T47D (cell line): ENCODE measurements at regions not wholly inside any gene's neighbourhood (a gene's known extent, or its start where the extent isn't known, plus 50 kb on each side); places are given as distances from the start of the nearest gene placed in this dataset.

Source experiments
- DNase-seq, 2 experiments: peaks; one replicate each; pipeline versions ENCODE4 v3.0.0 to v3.0.0-alpha.2; 2011 to 2012; ENCODE audit warnings: low read depth in 1 of 2, low spot score in 1 of 2
- JUND ChIP-seq: IDR thresholded peaks from 2 replicates; pipeline ENCODE4 v1.6.1; 2012; ENCODE audit warnings: low read depth
- in situ Hi-C: cut with HindIII; loops from 2 replicates; pipeline ENCODE4 v1.10.0; 2016; ENCODE audit warnings: low sequenced_read_pairs, low pct_unique_long_range_greater_than_20kb

DNA sequence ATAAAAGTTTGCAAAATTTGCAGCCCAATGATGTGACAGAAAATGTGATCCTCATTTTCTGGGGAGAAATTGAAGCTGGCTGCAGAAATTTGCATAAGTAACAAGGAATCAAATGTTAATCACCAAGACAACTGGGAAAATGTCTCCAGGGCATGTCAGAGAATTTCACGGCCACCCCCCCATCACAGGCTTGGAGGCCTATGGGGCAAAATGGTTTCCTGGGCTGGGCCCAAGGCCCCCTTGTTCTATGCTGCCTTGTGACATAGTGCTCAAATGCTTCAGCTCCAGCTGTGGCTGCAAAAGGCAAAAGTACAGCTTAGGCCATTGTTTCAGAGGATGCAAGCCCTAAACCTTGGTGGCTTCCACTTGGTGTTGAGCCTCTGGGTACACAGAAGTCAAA, 1202.6 kb downstream of the EPHA7 start:
- TF ChIP-seq JUND = no peak
- no peak for DNase-seq
- in situ Hi-C loops = no loop called here

DNA sequence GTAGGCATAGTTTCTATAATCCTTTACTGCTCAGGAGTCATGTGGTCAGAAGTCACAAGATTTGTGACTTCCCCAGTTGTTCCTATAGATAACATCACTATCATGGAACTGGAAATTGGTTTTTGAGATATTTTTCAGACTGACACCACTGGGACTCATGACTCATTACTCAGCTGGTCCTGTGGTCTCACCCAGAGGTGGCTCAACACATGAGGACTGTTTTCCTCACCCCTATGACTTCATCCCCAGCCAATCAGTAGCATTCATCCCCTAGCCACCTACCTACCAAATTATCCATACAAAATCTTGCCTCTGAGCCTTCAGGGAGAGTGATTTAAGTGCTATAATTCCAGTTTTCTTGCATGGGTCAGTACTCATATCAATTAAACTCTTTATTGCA, 1217.7 kb downstream of the EPHA7 start:
- TF ChIP-seq JUND = no peak
- DNase-seq = no peak
- in situ Hi-C loops = no loop called here

- in situ Hi-C loops = no loop called here
- DNase-seq = no peak
- TF ChIP-seq JUND = no peak
These were observed 1223.0 kb downstream of the EPHA7 start for GRCh38 chr6:92196325-92196724.

- in situ Hi-C loops = no loop called here
- DNase-seq = no peak
- TF ChIP-seq JUND = no peak
These were observed 1223.6 kb downstream of the EPHA7 start for GRCh38 chr6:92195796-92196195.

DNA sequence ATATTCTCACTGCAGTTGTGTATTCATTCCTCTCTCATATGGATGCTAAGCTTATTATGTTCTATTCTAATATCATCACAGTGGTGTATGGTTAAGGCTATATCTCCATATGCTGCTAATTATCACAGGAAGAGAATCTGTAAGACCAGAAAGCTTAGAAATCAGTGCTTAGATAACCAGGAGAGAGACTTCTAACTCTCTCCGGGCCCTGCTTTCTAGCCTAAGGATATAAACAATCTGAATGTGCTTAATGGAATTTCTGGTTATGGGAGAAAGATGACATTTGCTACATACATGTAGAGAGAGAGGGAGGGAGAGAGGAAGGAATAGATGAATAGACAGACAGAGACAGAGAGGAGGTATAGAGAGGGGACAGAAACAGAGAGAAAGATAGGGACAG, 1231.3 kb downstream of the EPHA7 start:
- TF ChIP-seq JUND = no peak
- in situ Hi-C loops = no loop called here
- no peak for DNase-seq

- TF ChIP-seq JUND = no peak
- in situ Hi-C loops = no loop called here
- no peak for DNase-seq
These were observed 1234.4 kb downstream of the EPHA7 start for GRCh38 chr6:92184933-92185332.

GRCh38 chr6:92181347-92181746, 1238.0 kb downstream of the EPHA7 start:
- in situ Hi-C loops = no loop called here
- no peak for TF ChIP-seq JUND
- DNase-seq = no peak

DNA sequence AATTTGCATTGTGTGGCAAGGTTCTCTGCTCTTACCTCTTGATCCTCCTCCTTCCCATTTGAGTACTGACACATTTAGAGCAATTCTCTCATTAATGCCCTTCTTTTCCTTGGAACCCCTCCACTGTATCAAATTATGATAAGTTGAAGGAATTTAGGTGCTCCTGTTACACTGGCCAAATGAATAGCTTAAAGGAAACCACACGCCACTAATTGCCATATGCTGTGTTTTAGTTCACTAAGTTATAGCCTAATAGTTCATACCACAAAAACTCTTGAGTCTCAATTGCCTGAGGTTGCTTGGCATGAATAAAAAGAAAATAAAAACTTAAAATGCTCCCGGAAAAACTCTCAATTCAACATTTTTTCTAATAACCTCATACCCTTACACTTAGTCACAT, 1239.3 kb downstream of the EPHA7 start:
- in situ Hi-C loops = no loop called here
- TF ChIP-seq JUND = no peak

DNA sequence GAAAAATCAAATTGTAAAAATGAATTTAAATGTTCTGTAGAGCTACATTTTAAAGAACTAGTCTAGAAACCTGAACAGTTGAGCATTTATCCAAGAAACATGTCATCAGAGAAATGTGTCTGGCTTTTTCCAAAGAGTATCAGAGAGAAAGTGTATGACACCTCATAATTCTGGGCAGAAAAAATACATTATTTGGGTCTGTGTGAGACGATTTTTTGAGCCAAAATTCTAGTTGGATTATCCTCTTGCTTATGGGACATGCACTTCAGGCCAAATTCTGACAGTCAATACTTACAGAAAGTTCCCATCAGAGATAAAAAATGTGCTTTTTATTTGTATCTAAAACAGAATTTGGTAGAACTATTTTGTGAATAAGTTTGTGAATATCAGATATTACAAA, 1242.7 kb downstream of the EPHA7 start:
- in situ Hi-C loops = no loop called here
- no peak for DNase-seq
- TF ChIP-seq JUND = no peak

More for the DNA sequence above, 1239.3 kb downstream of the EPHA7 start:
- no peak for DNase-seq

GRCh38 chr6:92174398-92175073, 1244.8 kb downstream of the EPHA7 start:
- DNase-seq = no peak
- TF ChIP-seq JUND = no peak
- in situ Hi-C loops = no loop called here

DNA sequence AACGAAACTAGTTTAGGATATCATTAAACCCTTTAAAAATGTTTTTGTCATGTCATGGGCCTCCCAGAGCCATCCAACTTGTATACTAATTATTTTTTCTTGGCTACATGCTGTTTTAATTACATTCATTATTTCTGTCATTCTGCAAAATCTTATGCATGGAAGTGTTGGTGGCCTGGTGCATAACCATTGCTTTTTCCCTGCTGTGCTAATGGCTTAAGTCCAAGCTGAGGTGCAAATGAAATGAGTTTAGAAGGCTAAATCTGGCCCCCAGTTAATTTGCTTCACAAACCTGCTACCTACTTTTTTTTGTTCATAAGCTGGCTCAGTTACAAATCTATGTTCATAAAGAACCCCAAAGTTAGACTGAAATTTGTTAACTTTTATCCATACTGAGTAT, 1249.9 kb downstream of the EPHA7 start:
- no peak for TF ChIP-seq JUND
- in situ Hi-C loops = no loop called here
- DNase-seq = no peak

DNA sequence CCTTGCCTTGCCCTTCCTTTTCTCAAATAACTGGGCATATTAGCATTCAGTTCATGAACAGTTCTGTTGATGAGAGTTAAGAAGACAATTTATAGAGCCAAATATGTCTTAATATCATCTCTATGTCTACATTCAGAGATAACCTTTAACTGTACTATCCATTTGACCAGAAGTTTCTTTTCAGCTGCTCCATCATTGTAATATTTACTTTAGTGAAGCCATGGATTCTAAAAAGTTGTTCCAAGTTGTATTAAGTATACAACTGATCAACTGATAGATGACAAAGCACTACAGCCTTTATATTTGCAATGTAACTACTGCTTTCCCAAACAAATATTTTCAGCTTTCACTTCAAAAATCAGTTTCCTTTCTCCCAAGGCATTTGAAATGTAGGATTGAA, 1252.7 kb downstream of the EPHA7 start:
- in situ Hi-C loops = no loop called here
- DNase-seq = no peak
- TF ChIP-seq JUND = no peak

DNA sequence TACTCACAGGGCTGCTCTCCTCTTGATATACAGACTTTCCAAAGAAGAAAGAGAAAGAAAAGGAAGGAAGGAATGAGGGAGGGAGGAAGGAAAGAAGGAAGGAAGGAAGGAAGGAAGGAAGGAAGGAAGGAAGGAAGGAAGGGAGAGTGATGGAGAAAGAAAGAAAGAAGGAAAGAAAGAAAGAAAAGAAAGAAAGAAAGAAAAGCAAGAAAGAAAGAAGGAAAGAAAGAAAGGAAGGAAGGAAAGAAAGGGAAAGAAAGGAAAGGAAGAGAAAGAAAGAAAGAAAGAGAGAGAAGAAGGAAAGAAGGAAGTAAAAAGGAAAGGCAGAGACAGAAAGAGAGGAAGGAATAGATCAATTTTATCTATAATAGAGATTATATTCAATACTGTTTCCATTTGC, 1257.4 kb downstream of the EPHA7 start:
- no peak for DNase-seq
- TF ChIP-seq JUND = no peak
- in situ Hi-C loops = no loop called here

DNA sequence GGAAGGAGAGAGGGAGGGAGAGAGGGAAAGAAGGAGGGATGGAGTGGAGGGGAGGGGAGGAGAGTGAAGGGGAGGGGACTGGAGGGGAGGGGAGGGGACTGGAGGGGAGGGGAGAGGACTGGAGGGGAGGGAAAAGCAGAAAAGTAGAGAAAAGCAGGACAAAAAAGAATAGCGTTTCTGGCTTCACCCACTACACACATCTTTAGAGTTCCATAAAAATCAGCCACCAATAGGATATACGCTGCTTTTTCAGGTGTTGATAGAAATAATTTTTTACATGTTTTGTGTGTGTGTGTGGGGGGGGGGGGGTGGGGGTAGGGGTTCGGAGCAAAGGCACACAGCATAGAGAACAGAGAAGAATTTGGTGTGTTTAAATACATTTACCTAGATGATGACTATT, 1259.1 kb downstream of the EPHA7 start:
- in situ Hi-C loops = no loop called here
- no peak for DNase-seq

More for the DNA sequence above, 1259.1 kb downstream of the EPHA7 start:
- no peak for TF ChIP-seq JUND
